DMS79 treated with DMSO at 0.1 percent for 48 hours (cell line): ENCODE measurements at regions not wholly inside any gene's neighbourhood (a gene's known extent, or its start where the extent isn't known, plus 50 kb on each side); places are given as distances from the start of the nearest gene placed in this dataset.

ENCODE experiments used
- DNase-seq: peaks from one replicate; lab custom pipeline; 2025; lab: John Stamatoyannopoulos, UW

- DNase-seq: no peak
Measured at GRCh38 chr6:67666177-67666964, 968.7 kb upstream of the ADGRB3 start.

- DNase-seq: no peak
Measured at GRCh38 chr6:67664942-67665341, 970.1 kb upstream of the ADGRB3 start.

- no peak for DNase-seq
Measured at GRCh38 chr6:67663105-67663895, 971.8 kb upstream of the ADGRB3 start.

GRCh38 chr6:67653561-67653960 lies 981.5 kb upstream of the ADGRB3 start:
- DNase-seq: no peak

GRCh38 chr6:67646550-67646949 lies 988.5 kb upstream of the ADGRB3 start:
- DNase-seq: no peak

GRCh38 chr6:67643281-67643680 lies 991.8 kb upstream of the ADGRB3 start:
- no peak for DNase-seq

GRCh38 chr6:67642582-67642981 lies 992.5 kb upstream of the ADGRB3 start:
- no peak for DNase-seq

GRCh38 chr6:67640484-67640883 lies 994.6 kb upstream of the ADGRB3 start:
- no peak for DNase-seq

- DNase-seq: no peak
Measured at GRCh38 chr6:67639161-67639560, 995.9 kb upstream of the ADGRB3 start.

GRCh38 chr6:67634199-67634598 lies 1000.9 kb upstream of the ADGRB3 start:
- no peak for DNase-seq

GRCh38 chr6:67633058-67633457 lies 1002.0 kb upstream of the ADGRB3 start:
- no peak for DNase-seq

- no peak for DNase-seq
Measured at GRCh38 chr6:67630146-67630545, 1004.9 kb upstream of the ADGRB3 start.

GRCh38 chr6:67629258-67629657 lies 1005.8 kb upstream of the ADGRB3 start:
- DNase-seq: no peak

GRCh38 chr6:67615796-67616195 lies 1019.3 kb upstream of the ADGRB3 start:
- DNase-seq: no peak

GRCh38 chr6:67608099-67608749 lies 1026.9 kb upstream of the ADGRB3 start:
- no peak for DNase-seq

- DNase-seq: no peak
Measured at GRCh38 chr6:67606906-67607828, 1027.9 kb upstream of the ADGRB3 start.

- DNase-seq: no peak
Measured at GRCh38 chr6:67594366-67594765, 1040.7 kb upstream of the ADGRB3 start.

GRCh38 chr6:67593247-67593646 lies 1041.8 kb upstream of the ADGRB3 start:
- no peak for DNase-seq

GRCh38 chr6:67591910-67592309 lies 1043.2 kb upstream of the ADGRB3 start:
- no peak for DNase-seq

GRCh38 chr6:67567842-67568241 lies 1067.2 kb upstream of the ADGRB3 start:
- no peak for DNase-seq

- no peak for DNase-seq
Measured at GRCh38 chr6:67563671-67564070, 1071.4 kb upstream of the ADGRB3 start.

GRCh38 chr6:67560068-67560467 lies 1075.0 kb upstream of the ADGRB3 start:
- DNase-seq: no peak
